ENCODE measurements at regions not wholly inside any gene's neighbourhood (a gene's known extent, or its start where the extent isn't known, plus 50 kb on each side); places are given as distances from the start of the nearest gene placed in this dataset.
A peak's percentile ranks its signal among the peaks of the same experiment; 100 is the strongest.

DNA sequence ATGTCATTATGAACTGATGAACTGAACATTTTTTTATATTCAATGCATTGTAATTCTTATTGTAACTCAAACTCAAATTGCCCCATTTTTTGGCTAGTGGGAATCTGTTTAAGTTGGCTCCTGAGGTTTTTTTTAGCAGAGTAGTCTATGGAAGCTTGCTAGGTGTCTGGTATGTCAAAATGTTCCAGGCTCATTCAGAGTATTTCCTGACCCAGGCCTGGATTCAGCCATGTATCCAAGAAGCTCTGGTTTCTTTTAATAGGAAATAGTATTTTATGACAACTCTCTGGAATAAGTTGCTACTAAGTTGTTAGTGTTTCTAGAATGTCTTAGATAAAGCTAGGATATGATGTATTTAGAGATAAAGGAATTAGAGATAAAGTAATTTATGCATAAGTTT, 288.0 kb downstream of the ARL4A start:
- Histone ChIP-seq H3K9me3 (ENCODE audit: control insufficient read depth in 4 of 4, low read length in 3 of 4) (no peaks in the 10 kb centered on the region), H3K4me3 (ENCODE audit: low read depth in 1 of 3, low read length in 3 of 3) (no peak overlapping the region), H3K27me3 (ENCODE audit: control insufficient read depth in 4 of 4, insufficient read depth in 4 of 4, low read length in 3 of 4) (no peaks in the 10 kb centered on the region), H3K36me3 (ENCODE audit: control insufficient read depth in 4 of 4, insufficient read depth in 3 of 4, low read depth in 1 of 4, low read length in 3 of 4) (no peaks in the 10 kb centered on the region), H3K27ac (ENCODE audit: low read depth in 1 of 2, low read length in 2 of 2) (no peak overlapping the region), H3K4me1 (ENCODE audit: control insufficient read depth in 4 of 4, insufficient read depth in 4 of 4, low read length in 3 of 4) (peaks cover 0 to 15% (median 5%) of the 10 kb centered on the region in 4 donors), H3K9ac (ENCODE audit: low read depth in 1 of 2, low read length in 2 of 2) (no peak overlapping the region)
- no peak for DNase-seq (ENCODE audit: low spot score)
- TF ChIP-seq TAF1 (conservative IDR thresholded peaks at IDR 0.05) (no peak), FOXA2 (IDR thresholded peaks at IDR 0.05) (no peak), RAD21 (IDR thresholded peaks at IDR 0.05) (no peak), HNF4G (IDR thresholded peaks at IDR 0.05) (no peak), SP1 (IDR thresholded peaks at IDR 0.05) (no peak), HNF4A (conservative IDR thresholded peaks at IDR 0.05) (no peak), FOXA1 (IDR thresholded peaks at IDR 0.05) (no peak), RXRA (IDR thresholded peaks at IDR 0.05) (no peak)
- TF ChIP-seq, protein P1, sequence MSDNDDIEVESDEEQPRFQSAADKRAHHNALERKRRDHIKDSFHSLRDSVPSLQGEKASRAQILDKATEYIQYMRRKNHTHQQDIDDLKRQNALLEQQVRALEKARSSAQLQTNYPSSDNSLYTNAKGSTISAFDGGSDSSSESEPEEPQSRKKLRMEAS (IDR thresholded peaks at IDR 0.05) = no peak
- TF ChIP-seq, protein P2, sequence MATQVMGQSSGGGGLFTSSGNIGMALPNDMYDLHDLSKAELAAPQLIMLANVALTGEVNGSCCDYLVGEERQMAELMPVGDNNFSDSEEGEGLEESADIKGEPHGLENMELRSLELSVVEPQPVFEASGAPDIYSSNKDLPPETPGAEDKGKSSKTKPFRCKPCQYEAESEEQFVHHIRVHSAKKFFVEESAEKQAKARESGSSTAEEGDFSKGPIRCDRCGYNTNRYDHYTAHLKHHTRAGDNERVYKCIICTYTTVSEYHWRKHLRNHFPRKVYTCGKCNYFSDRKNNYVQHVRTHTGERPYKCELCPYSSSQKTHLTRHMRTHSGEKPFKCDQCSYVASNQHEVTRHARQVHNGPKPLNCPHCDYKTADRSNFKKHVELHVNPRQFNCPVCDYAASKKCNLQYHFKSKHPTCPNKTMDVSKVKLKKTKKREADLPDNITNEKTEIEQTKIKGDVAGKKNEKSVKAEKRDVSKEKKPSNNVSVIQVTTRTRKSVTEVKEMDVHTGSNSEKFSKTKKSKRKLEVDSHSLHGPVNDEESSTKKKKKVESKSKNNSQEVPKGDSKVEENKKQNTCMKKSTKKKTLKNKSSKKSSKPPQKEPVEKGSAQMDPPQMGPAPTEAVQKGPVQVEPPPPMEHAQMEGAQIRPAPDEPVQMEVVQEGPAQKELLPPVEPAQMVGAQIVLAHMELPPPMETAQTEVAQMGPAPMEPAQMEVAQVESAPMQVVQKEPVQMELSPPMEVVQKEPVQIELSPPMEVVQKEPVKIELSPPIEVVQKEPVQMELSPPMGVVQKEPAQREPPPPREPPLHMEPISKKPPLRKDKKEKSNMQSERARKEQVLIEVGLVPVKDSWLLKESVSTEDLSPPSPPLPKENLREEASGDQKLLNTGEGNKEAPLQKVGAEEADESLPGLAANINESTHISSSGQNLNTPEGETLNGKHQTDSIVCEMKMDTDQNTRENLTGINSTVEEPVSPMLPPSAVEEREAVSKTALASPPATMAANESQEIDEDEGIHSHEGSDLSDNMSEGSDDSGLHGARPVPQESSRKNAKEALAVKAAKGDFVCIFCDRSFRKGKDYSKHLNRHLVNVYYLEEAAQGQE (IDR thresholded peaks at IDR 0.05) = no peak
- TF ChIP-seq, protein P3, sequence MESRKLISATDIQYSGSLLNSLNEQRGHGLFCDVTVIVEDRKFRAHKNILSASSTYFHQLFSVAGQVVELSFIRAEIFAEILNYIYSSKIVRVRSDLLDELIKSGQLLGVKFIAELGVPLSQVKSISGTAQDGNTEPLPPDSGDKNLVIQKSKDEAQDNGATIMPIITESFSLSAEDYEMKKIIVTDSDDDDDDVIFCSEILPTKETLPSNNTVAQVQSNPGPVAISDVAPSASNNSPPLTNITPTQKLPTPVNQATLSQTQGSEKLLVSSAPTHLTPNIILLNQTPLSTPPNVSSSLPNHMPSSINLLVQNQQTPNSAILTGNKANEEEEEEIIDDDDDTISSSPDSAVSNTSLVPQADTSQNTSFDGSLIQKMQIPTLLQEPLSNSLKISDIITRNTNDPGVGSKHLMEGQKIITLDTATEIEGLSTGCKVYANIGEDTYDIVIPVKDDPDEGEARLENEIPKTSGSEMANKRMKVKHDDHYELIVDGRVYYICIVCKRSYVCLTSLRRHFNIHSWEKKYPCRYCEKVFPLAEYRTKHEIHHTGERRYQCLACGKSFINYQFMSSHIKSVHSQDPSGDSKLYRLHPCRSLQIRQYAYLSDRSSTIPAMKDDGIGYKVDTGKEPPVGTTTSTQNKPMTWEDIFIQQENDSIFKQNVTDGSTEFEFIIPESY (IDR thresholded peaks at IDR 0.05) = no peak
- TF ChIP-seq, protein P4, sequence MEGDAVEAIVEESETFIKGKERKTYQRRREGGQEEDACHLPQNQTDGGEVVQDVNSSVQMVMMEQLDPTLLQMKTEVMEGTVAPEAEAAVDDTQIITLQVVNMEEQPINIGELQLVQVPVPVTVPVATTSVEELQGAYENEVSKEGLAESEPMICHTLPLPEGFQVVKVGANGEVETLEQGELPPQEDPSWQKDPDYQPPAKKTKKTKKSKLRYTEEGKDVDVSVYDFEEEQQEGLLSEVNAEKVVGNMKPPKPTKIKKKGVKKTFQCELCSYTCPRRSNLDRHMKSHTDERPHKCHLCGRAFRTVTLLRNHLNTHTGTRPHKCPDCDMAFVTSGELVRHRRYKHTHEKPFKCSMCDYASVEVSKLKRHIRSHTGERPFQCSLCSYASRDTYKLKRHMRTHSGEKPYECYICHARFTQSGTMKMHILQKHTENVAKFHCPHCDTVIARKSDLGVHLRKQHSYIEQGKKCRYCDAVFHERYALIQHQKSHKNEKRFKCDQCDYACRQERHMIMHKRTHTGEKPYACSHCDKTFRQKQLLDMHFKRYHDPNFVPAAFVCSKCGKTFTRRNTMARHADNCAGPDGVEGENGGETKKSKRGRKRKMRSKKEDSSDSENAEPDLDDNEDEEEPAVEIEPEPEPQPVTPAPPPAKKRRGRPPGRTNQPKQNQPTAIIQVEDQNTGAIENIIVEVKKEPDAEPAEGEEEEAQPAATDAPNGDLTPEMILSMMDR (IDR thresholded peaks at IDR 0.05; ENCODE audit: low read depth, low read length, missing input control) = no peak

DNA sequence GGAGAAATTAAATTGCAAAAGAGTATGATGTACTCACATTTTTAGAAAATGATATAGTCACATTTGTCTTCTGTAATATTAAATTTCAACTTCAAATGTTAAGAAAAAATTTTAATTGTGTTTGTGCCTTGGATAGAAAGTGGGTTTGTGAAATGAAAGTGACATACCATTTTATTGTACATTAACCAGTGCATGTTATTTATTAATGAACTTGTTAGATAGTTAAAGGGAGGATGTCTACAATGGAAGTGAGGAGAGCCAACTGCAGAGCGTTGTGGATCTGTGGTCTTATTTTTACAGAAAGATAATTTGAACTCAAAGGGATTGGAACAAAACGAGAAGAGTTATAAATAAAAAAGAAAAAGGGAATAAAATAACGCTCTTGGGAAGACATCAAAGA, 291.7 kb downstream of the ARL4A start:
- no peaks in the 10 kb centered on the region for H3K9me3 ChIP-seq (ENCODE audit: control insufficient read depth in 4 of 4, low read length in 3 of 4)
- H3K27me3 ChIP-seq (ENCODE audit: control insufficient read depth in 4 of 4, insufficient read depth in 4 of 4, low read length in 3 of 4) = no peaks in the 10 kb centered on the region
- H3K4me1 ChIP-seq (ENCODE audit: control insufficient read depth in 4 of 4, insufficient read depth in 4 of 4, low read length in 3 of 4) = peaks cover 0 to 21% (median 15%) of the 10 kb centered on the region in 4 donors
- H3K4me3 ChIP-seq (ENCODE audit: low read depth in 1 of 3, low read length in 3 of 3) = peak overlapping the region in 2 of 3 donors; percentile 42 to 58
- no peaks in the 10 kb centered on the region for H3K36me3 ChIP-seq (ENCODE audit: control insufficient read depth in 4 of 4, insufficient read depth in 3 of 4, low read depth in 1 of 4, low read length in 3 of 4)
- DNase-seq (ENCODE audit: low spot score) = no peak
- peak overlapping the region in 1 of 2 donors; percentile 45 for H3K9ac ChIP-seq (ENCODE audit: low read depth in 1 of 2, low read length in 2 of 2)
- peak overlapping the region in 1 of 2 donors; percentile 42 for H3K27ac ChIP-seq (ENCODE audit: low read depth in 1 of 2, low read length in 2 of 2)
- 37% methylated on average over 3 of the region's 3 CpGs for WGBS
- no peak for TF ChIP-seq NR2F2 (IDR thresholded peaks at IDR 0.05)
- no peak for TF ChIP-seq JUND (IDR thresholded peaks at IDR 0.05)
- TF ChIP-seq HNF4G (IDR thresholded peaks at IDR 0.05) = no peak
- no peak for TF ChIP-seq RXRA (IDR thresholded peaks at IDR 0.05)
- TF ChIP-seq FOXA1 (IDR thresholded peaks at IDR 0.05) = peak; percentile 16
- peak; percentile 7 to 21 for TF ChIP-seq RAD21 (IDR thresholded peaks at IDR 0.05)
- TF ChIP-seq TAF1 (conservative IDR thresholded peaks at IDR 0.05) = no peak
- no peak for TF ChIP-seq HNF4A (conservative IDR thresholded peaks at IDR 0.05)
- no peak for TF ChIP-seq EGR1 (IDR thresholded peaks at IDR 0.05; ENCODE audit: low read depth in 2 of 2)
- TF ChIP-seq GABPA (IDR thresholded peaks at IDR 0.05 in 1 of 2, conservative IDR thresholded peaks at IDR 0.05 in 1 of 2) = no peak
- TF ChIP-seq, protein P4 (IDR thresholded peaks at IDR 0.05; ENCODE audit: low read depth, low read length, missing input control) = no peak
- TF ChIP-seq SP1 (IDR thresholded peaks at IDR 0.05) = no peak
- TF ChIP-seq, protein P2 (IDR thresholded peaks at IDR 0.05) = no peak
- TF ChIP-seq, protein P5, sequence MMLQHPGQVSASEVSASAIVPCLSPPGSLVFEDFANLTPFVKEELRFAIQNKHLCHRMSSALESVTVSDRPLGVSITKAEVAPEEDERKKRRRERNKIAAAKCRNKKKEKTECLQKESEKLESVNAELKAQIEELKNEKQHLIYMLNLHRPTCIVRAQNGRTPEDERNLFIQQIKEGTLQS (IDR thresholded peaks at IDR 0.05) = no peak
- peak; percentile 80 for TF ChIP-seq YY1 (IDR thresholded peaks at IDR 0.05)

Measured in liver (tissue), 8 donors.